HEK293 (cell line): ENCODE measurements at regions not wholly inside any gene's neighbourhood (a gene's known extent, or its start where the extent isn't known, plus 50 kb on each side); places are given as distances from the start of the nearest gene placed in this dataset.

Experiments
- CTCF ChIA-PET: fragments of 350-600 bp; formaldehyde crosslinking; extraction: SDS; loops from one replicate; lab custom pipeline; 2021; ENCODE audit warnings: antibody characterized with exemption; lab: Yijun Ruan, JAX
- POLR2A ChIA-PET: fragments of 300-600 bp; formaldehyde crosslinking; extraction: SDS; loops from one replicate; lab custom pipeline; 2020; ENCODE audit warnings: antibody characterized with exemption, inconsistent platforms; lab: Yijun Ruan, JAX
- H3K27ac ChIP-seq: fragments of 200-500 bp; sonication (Bioruptor generic); 2 replicates; pipeline ENCODE4 v1.5.1; 2014; ENCODE audit warnings: low read depth, low read length, control low read depth, inconsistent platforms; ENCODE audit errors: extremely low read depth
- H3K36me3 ChIP-seq, 2 experiments: fragments of 200-500 bp in 1 of 2; sonication (Bioruptor generic) in 1 of 2; 1 replicate in 1 of 2; 2 replicates in 1 of 2; pipeline ENCODE4 v1.5.1; 2014 to 2017; ENCODE audit warnings: inconsistent platforms in 2 of 2, low read length in 2 of 2; ENCODE audit not compliant: control insufficient read depth in 2 of 2, insufficient read depth in 1 of 2
- H3K4me1 ChIP-seq: fragments of 200-500 bp; sonication (Bioruptor generic); 2 replicates; pipeline ENCODE4 v1.5.1; 2014; ENCODE audit warnings: mild to moderate bottlenecking, low read length, inconsistent platforms; ENCODE audit not compliant: control insufficient read depth, insufficient read depth
- H3K4me3 ChIP-seq: 2 replicates; pipeline ENCODE4 v1.5.1; 2011; ENCODE audit warnings: low read depth, mild to moderate bottlenecking, control low read depth, low read length, moderate library complexity
- H3K9me3 ChIP-seq: fragments of 200-500 bp; sonication (Bioruptor generic); 2 replicates; pipeline ENCODE4 v1.5.1; 2014; ENCODE audit warnings: low read depth, low read length, inconsistent platforms; ENCODE audit not compliant: control insufficient read depth, insufficient read depth
- IKZF3 ChIP-seq: fragments of 450-650 bp; IDR thresholded peaks from 2 replicates; pipeline ENCODE4 v1.5.0; 2018; ENCODE audit warnings: missing biosample characterization, mild to moderate bottlenecking, missing genetic modification characterization, moderate library complexity
- KLF8 ChIP-seq: fragments of 450-650 bp; formaldehyde crosslinking; IDR thresholded peaks from 2 replicates; pipeline ENCODE4 v1.5.1; 2016; ENCODE audit warnings: missing biosample characterization, missing genetic modification characterization
- MYNN ChIP-seq: fragments of 450-650 bp; formaldehyde crosslinking; IDR thresholded peaks from 2 replicates; pipeline ENCODE4 v1.5.1; 2016; ENCODE audit warnings: missing biosample characterization, missing genetic modification characterization, borderline replicate concordance
- OSR2 ChIP-seq: fragments of 450-650 bp; formaldehyde crosslinking; IDR thresholded peaks from 2 replicates; pipeline ENCODE4 v1.5.1; 2016; ENCODE audit warnings: missing biosample characterization, missing genetic modification characterization
- SCRT2 ChIP-seq: fragments of 450-650 bp; formaldehyde crosslinking; IDR thresholded peaks from 2 replicates; pipeline ENCODE4 v1.5.1; 2016; ENCODE audit warnings: missing biosample characterization, missing genetic modification characterization
- ZEB2 ChIP-seq: fragments of 450-650 bp; formaldehyde crosslinking; IDR thresholded peaks from 2 replicates; pipeline ENCODE4 v1.5.1; 2016; ENCODE audit warnings: missing biosample characterization, missing genetic modification characterization
- ZFHX2 ChIP-seq: fragments of 450-650 bp; formaldehyde crosslinking; conservative IDR thresholded peaks from 2 replicates; pipeline ENCODE4 v1.5.1; 2016; ENCODE audit warnings: missing biosample characterization, missing genetic modification characterization
- ZNF114 ChIP-seq: fragments of 450-650 bp; formaldehyde crosslinking; IDR thresholded peaks from 2 replicates; pipeline ENCODE4 v1.5.0; 2017; ENCODE audit warnings: missing biosample characterization, missing genetic modification characterization
- ZNF121 ChIP-seq: fragments of 450-650 bp; formaldehyde crosslinking; IDR thresholded peaks from 2 replicates; pipeline ENCODE4 v1.5.1; 2016; ENCODE audit warnings: missing biosample characterization, missing genetic modification characterization
- ZNF140 ChIP-seq: fragments of 450-650 bp; formaldehyde crosslinking; IDR thresholded peaks from 2 replicates; pipeline ENCODE4 v1.5.1; 2016; ENCODE audit warnings: missing biosample characterization, missing genetic modification characterization
- ZNF292 ChIP-seq: fragments of 450-650 bp; formaldehyde crosslinking; IDR thresholded peaks from 2 replicates; pipeline ENCODE4 v1.5.1; 2016; ENCODE audit warnings: low read depth, missing biosample characterization, missing genetic modification characterization, borderline replicate concordance
- ZNF335 ChIP-seq: fragments of 450-650 bp; formaldehyde crosslinking; conservative IDR thresholded peaks from 2 replicates; pipeline ENCODE4 v1.5.1; 2016; ENCODE audit warnings: missing biosample characterization, missing genetic modification characterization
- ZNF350 ChIP-seq: fragments of 450-650 bp; formaldehyde crosslinking; IDR thresholded peaks from 2 replicates; pipeline ENCODE4 v1.5.0; 2017; ENCODE audit warnings: missing biosample characterization, mild to moderate bottlenecking, missing genetic modification characterization
- ZNF362 ChIP-seq: fragments of 450-650 bp; formaldehyde crosslinking; IDR thresholded peaks from 2 replicates; pipeline ENCODE4 v1.5.1; 2016; ENCODE audit warnings: missing biosample characterization, missing genetic modification characterization
- ZNF37A ChIP-seq: fragments of 450-650 bp; IDR thresholded peaks from 2 replicates; pipeline ENCODE4 v1.5.1; 2018; ENCODE audit warnings: missing biosample characterization, missing genetic modification characterization
- ZNF423 ChIP-seq: fragments of 450-650 bp; formaldehyde crosslinking; IDR thresholded peaks from 2 replicates; pipeline ENCODE4 v1.5.1; 2016; ENCODE audit warnings: missing biosample characterization, missing genetic modification characterization
- ZNF433 ChIP-seq: fragments of 450-650 bp; formaldehyde crosslinking; IDR thresholded peaks from 2 replicates; pipeline ENCODE4 v1.5.1; 2016; ENCODE audit warnings: missing biosample characterization, missing genetic modification characterization, low read depth
- ZNF501 ChIP-seq: fragments of 450-650 bp; formaldehyde crosslinking; IDR thresholded peaks from 2 replicates; pipeline ENCODE4 v1.5.1; 2016; ENCODE audit warnings: missing biosample characterization, missing genetic modification characterization
- ZNF514 ChIP-seq: fragments of 450-650 bp; formaldehyde crosslinking; IDR thresholded peaks from 2 replicates; pipeline ENCODE4 v1.5.1; 2016; ENCODE audit warnings: missing biosample characterization, missing genetic modification characterization
- ZNF621 ChIP-seq: fragments of 450-650 bp; formaldehyde crosslinking; IDR thresholded peaks from 2 replicates; pipeline ENCODE4 v1.5.1; 2017; ENCODE audit warnings: missing biosample characterization, missing genetic modification characterization
- ZNF629 ChIP-seq: fragments of 450-650 bp; formaldehyde crosslinking; IDR thresholded peaks from 2 replicates; pipeline ENCODE4 v1.5.1; 2017; ENCODE audit warnings: missing biosample characterization, missing genetic modification characterization
- ZNF677 ChIP-seq: fragments of 450-650 bp; IDR thresholded peaks from 2 replicates; pipeline ENCODE4 v1.5.0; 2018; ENCODE audit warnings: missing biosample characterization, mild to moderate bottlenecking, missing genetic modification characterization, moderate library complexity
- ZNF704 ChIP-seq: fragments of 450-650 bp; formaldehyde crosslinking; IDR thresholded peaks from 2 replicates; pipeline ENCODE4 v1.5.1; 2016; ENCODE audit warnings: missing biosample characterization, missing genetic modification characterization
- ZNF76 ChIP-seq: fragments of 450-650 bp; formaldehyde crosslinking; IDR thresholded peaks from 2 replicates; pipeline ENCODE4; 2016; ENCODE audit warnings: low read depth, missing biosample characterization, missing genetic modification characterization, borderline replicate concordance
- ZSCAN30 ChIP-seq: fragments of 450-650 bp; IDR thresholded peaks from 2 replicates; pipeline ENCODE4 v1.5.1; 2018; ENCODE audit warnings: missing biosample characterization, mild to moderate bottlenecking, missing genetic modification characterization, moderate library complexity
- TF ChIP-seq, protein P1 (sequence below): fragments of 450-650 bp; formaldehyde crosslinking; IDR thresholded peaks from 2 replicates; pipeline ENCODE4 v1.5.1; 2016; ENCODE audit warnings: missing biosample characterization, missing genetic modification characterization

DNA sequence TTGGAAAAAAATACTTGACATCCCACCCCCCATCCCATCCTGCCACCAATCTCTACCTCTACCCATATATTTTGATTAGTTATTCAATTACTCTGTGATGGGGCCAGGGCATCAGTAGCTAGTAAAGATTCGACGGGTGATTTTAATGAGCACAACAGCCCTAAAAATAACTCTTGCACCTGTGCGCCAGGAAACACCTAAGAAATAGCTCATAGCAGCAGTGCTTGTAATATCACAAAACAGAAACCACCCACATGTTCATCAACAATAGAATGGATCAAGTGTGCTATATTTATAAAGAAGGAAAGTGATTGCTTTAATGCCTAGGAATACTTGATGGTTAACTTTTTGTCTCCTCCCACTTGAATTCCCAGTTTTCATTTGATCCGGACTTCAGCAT lies 225.6 kb upstream of the LCORL start (continued):
- TF ChIP-seq, protein P1, sequence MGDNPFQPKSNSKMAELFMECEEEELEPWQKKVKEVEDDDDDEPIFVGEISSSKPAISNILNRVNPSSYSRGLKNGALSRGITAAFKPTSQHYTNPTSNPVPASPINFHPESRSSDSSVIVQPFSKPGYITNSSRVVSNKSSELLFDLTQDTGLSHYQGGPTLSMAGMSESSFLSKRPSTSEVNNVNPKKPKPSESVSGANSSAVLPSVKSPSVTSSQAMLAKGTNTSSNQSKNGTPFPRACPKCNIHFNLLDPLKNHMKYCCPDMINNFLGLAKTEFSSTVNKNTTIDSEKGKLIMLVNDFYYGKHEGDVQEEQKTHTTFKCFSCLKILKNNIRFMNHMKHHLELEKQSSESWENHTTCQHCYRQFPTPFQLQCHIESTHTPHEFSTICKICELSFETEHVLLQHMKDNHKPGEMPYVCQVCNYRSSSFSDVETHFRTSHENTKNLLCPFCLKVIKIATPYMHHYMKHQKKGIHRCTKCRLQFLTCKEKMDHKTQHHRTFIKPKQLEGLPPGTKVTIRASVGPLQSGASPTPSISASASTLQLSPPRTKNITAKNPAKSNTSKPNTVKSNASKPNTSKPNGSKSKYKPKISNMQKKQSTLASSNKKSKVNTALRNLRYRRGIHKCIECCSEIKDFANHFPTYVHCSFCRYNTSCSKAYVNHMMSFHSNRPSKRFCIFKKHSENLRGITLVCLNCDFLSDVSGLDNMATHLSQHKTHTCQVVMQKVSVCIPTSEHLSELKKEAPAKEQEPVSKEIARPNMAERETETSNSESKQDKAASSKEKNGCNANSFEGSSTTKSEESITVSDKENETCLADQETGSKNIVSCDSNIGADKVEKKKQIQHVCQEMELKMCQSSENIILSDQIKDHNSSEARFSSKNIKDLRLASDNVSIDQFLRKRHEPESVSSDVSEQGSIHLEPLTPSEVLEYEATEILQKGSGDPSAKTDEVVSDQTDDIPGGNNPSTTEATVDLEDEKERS = no peak
- TF ChIP-seq ZNF121 (tag by site-specific recombination) = no peak
- no peak for TF ChIP-seq ZFHX2
- TF ChIP-seq, all 188 proteins: peak for 0

DNA sequence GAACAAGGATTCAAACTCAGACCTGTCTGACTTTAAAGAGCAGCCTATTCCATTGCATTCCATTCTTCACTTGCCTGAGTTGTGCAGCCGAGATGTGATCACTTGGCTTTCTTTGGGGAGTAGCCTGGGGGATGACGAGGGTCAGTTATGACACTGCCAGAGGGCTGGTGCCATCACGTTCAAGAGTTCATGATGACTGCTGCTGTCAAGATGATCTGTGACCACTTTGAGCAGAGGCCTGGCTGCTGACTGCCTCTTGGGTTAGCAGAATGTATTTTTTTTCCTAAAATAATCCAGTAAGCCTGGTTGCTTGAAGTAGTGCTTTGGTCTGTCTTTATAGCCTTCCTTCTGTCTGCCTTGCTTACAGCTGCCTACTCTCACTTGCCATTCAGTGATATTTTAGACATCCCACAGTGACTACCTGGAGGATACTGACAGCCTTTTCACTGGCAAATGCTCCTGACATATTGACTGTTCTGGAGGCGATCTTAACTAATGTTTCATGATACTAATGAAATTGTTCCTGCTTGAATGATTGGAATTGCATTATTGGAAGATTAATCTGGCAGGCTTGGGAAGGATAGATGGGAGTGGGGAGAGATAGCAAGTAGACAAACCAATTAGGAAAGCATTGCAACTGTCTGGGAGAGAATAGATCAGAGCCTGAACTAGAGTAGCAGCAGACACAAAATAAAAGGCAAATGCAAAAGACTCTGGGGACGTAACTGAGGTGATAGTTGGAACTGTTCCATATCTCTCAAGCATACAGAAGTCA lies 221.6 kb upstream of the LCORL start:
- Histone ChIP-seq H3K4me3 (no peak overlapping the region), H3K36me3 (no peaks in the 10 kb centered on the region), H3K4me1 (no peaks in the 10 kb centered on the region), H3K9me3 (no peaks in the 10 kb centered on the region), H3K27ac (no peak overlapping the region)
- ChIA-PET POLR2A (no interaction called here), CTCF (no interaction called here)
- TF ChIP-seq ZNF677 (tag by site-specific recombination) (no peak), ZSCAN30 (tag by site-specific recombination) (no peak), KLF8 (tag by site-specific recombination) (no peak), ZNF76 (tag by site-specific recombination) (no peak), ZNF704 (tag by site-specific recombination) (no peak), IKZF3 (tag by site-specific recombination) (no peak), ZNF335 (tag by site-specific recombination) (no peak), ZNF114 (tag by site-specific recombination) (no peak), ZNF501 (no peak), ZNF350 (no peak), ZNF292 (no peak), MYNN (no peak), SCRT2 (tag by site-specific recombination) (no peak), ZNF621 (tag by site-specific recombination) (no peak)

GRCh38 chr4:18241727-18242126 lies 220.2 kb upstream of the LCORL start:
- no peaks in the 10 kb centered on the region for H3K4me1 ChIP-seq
- H3K36me3 ChIP-seq = no peaks in the 10 kb centered on the region
- CTCF ChIA-PET = no interaction called here
- POLR2A ChIA-PET = no interaction called here
- no peak overlapping the region for H3K27ac ChIP-seq
- no peak overlapping the region for H3K4me3 ChIP-seq
- H3K9me3 ChIP-seq = no peaks in the 10 kb centered on the region
- no peak for TF ChIP-seq ZNF629 (tag by site-specific recombination)
- no peak for TF ChIP-seq ZNF37A
- no peak for TF ChIP-seq ZNF362 (tag by site-specific recombination)
- no peak for TF ChIP-seq OSR2 (tag by site-specific recombination)
- no peak for TF ChIP-seq ZNF423 (tag by site-specific recombination)
- no peak for TF ChIP-seq ZNF140 (tag by site-specific recombination)
- TF ChIP-seq ZNF433 (tag by site-specific recombination) = no peak
- TF ChIP-seq ZNF514 (tag by site-specific recombination) = no peak
- no peak for TF ChIP-seq ZNF350
- TF ChIP-seq ZEB2 (tag by site-specific recombination) = no peak
